Fibroblast of mammary gland (primary cell): ENCODE measurements at regions not wholly inside any gene's neighbourhood (a gene's known extent, or its start where the extent isn't known, plus 50 kb on each side); places are given as distances from the start of the nearest gene placed in this dataset.

Experiments
- DNase-seq: peaks from one replicate; pipeline ENCODE4 v3.0.0-alpha.2; 2010; ENCODE audit warnings: low read depth
- H3K4me3 ChIP-seq: 2 replicates; pipeline ENCODE4 v1.5.1; 2011; ENCODE audit warnings: low read depth, mild to moderate bottlenecking, low read length, moderate library complexity; ENCODE audit not compliant: control insufficient read depth
- TF ChIP-seq, protein P1 (sequence below): conservative IDR thresholded peaks from 2 replicates; pipeline ENCODE4 v1.5.1; 2011; ENCODE audit warnings: low read depth, low read length, inconsistent platforms; ENCODE audit not compliant: control insufficient read depth, insufficient read depth

DNA sequence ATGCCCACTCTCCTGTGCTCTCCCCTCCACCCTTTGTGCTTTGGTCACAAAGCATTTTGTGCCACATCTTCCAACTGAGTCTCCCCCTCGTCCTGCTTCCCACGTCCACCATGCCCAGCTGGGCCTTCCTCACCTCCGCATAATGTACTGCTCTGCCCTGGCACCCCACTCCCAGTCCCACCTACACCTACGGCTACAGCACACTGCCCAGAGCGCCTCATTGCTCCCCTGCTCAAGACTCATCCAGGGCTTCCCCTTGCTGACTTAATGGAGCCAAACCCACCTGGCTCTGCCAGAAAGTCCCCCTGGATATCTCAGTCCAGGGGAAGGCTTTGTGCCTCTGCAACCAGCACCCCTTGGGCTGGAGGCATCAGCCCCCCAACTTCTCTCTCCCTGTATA lies 299.2 kb upstream of the ZMIZ1 start:
- TF ChIP-seq, protein P1, sequence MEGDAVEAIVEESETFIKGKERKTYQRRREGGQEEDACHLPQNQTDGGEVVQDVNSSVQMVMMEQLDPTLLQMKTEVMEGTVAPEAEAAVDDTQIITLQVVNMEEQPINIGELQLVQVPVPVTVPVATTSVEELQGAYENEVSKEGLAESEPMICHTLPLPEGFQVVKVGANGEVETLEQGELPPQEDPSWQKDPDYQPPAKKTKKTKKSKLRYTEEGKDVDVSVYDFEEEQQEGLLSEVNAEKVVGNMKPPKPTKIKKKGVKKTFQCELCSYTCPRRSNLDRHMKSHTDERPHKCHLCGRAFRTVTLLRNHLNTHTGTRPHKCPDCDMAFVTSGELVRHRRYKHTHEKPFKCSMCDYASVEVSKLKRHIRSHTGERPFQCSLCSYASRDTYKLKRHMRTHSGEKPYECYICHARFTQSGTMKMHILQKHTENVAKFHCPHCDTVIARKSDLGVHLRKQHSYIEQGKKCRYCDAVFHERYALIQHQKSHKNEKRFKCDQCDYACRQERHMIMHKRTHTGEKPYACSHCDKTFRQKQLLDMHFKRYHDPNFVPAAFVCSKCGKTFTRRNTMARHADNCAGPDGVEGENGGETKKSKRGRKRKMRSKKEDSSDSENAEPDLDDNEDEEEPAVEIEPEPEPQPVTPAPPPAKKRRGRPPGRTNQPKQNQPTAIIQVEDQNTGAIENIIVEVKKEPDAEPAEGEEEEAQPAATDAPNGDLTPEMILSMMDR, result no peak
- no peak for DNase-seq
- H3K4me3 ChIP-seq, result no peak overlapping the region

- no peak overlapping the region for H3K4me3 ChIP-seq
- TF ChIP-seq, protein P1, result no peak
- no peak for DNase-seq
These were observed 298.3 kb upstream of the ZMIZ1 start for GRCh38 chr10:78770167-78771090.

- DNase-seq, result no peak
- TF ChIP-seq, protein P1, result no peak
- H3K4me3 ChIP-seq, result no peak overlapping the region
These were observed 297.5 kb upstream of the ZMIZ1 start for GRCh38 chr10:78771260-78771659.

DNA sequence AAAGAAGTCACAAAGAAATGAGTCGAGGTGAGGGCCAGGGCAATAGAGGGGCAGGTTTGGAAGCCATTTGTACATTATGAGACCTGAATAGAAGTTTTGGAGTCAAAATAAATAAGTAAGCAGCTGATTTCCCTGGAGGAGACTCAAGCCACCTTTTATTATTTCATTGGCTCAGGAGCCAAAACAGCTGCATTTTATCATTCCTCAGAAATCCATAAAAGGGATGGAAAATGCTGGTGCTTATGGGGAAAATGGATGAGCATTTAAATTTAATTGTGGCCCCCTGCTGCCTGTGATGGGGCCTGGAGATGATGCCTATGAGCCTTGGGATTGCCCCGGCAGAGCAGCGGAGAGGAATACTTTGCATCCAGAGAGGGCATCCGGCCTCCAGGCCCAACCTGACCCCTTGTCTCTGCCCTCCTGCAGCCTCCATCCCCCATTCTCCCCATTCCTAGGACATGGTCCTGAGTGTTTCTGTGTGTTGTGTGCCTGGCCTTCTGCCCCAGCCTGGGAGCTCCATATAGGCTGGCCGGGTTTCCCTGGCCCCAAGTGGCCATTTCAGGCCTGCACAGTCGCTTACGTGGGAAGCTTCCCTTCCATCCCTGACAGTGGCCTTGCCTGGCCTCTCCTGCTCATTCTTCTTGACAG lies 296.8 kb upstream of the ZMIZ1 start:
- DNase-seq, result no peak
- TF ChIP-seq, protein P1, result no peak
- H3K4me3 ChIP-seq, result no peak overlapping the region

- TF ChIP-seq, protein P1, result no peak
- no peak for DNase-seq
- H3K4me3 ChIP-seq, result no peak overlapping the region
These were observed 296.3 kb upstream of the ZMIZ1 start for GRCh38 chr10:78772486-78772885.

GRCh38 chr10:78772986-78773530 lies 295.7 kb upstream of the ZMIZ1 start:
- no peak overlapping the region for H3K4me3 ChIP-seq
- DNase-seq, result no peak
- TF ChIP-seq, protein P1, result no peak
